SK-N-SH (cell line): ENCODE measurements at regions not wholly inside any gene's neighbourhood (a gene's known extent, or its start where the extent isn't known, plus 50 kb on each side); places are given as distances from the start of the nearest gene placed in this dataset.

Experiments used
- ELF1 ChIP-seq: IDR thresholded peaks from 2 replicates; pipeline ENCODE4 v1.4.0; 2012
- EP300 ChIP-seq, 2 experiments: IDR thresholded peaks; 2 replicates each; pipeline versions ENCODE4 v1.4.0 to v1.6.1; 2012; ENCODE audit warnings: borderline replicate concordance in 1 of 2, low read depth in 1 of 2, low read length in 1 of 2
- IRF3 ChIP-seq: fragments of 150-350 bp; IDR thresholded peaks from 2 replicates; pipeline ENCODE4 v1.6.1; 2016; ENCODE audit warnings: mild to moderate bottlenecking, low read depth, low read length
- JUND ChIP-seq: IDR thresholded peaks from 2 replicates; pipeline ENCODE4 v1.4.0; 2012
- MAX ChIP-seq: IDR thresholded peaks from 2 replicates; pipeline ENCODE4 v1.4.0; 2012; ENCODE audit warnings: low read depth
- MXI1 ChIP-seq: IDR thresholded peaks from 2 replicates; pipeline ENCODE4 v1.6.1; 2012; ENCODE audit warnings: mild to moderate bottlenecking, low read depth, low read length, improper control_type of control experiment
- POLR2AphosphoS5 ChIP-seq: IDR thresholded peaks from 2 replicates; pipeline ENCODE4 v1.6.1; 2012; ENCODE audit warnings: low read depth, low read length
- RCOR1 ChIP-seq: fragments of 150-350 bp; IDR thresholded peaks from 2 replicates; pipeline ENCODE4 v1.6.1; 2017; ENCODE audit warnings: antibody characterized with exemption, low read length
- RFX5 ChIP-seq: IDR thresholded peaks from 2 replicates; pipeline ENCODE4 v1.6.1; 2012; ENCODE audit warnings: mild to moderate bottlenecking, improper control_type of control experiment, low read length
- RXRA ChIP-seq: IDR thresholded peaks from 2 replicates; pipeline ENCODE4 v1.4.0; 2012; ENCODE audit warnings: low read depth, mild to moderate bottlenecking, borderline replicate concordance
- USF1 ChIP-seq: IDR thresholded peaks from 2 replicates; pipeline ENCODE4 v1.4.0; 2012; ENCODE audit warnings: low read depth, borderline replicate concordance
- TF ChIP-seq, protein P1 (sequence below): fragments of 200-600 bp; sonication (generic); IDR thresholded peaks from 2 replicates; pipeline ENCODE4 v1.6.1; 2017; ENCODE audit warnings: antibody characterized with exemption, mild to moderate bottlenecking, moderate library complexity

- TF ChIP-seq USF1: no peak
- TF ChIP-seq, protein P1, sequence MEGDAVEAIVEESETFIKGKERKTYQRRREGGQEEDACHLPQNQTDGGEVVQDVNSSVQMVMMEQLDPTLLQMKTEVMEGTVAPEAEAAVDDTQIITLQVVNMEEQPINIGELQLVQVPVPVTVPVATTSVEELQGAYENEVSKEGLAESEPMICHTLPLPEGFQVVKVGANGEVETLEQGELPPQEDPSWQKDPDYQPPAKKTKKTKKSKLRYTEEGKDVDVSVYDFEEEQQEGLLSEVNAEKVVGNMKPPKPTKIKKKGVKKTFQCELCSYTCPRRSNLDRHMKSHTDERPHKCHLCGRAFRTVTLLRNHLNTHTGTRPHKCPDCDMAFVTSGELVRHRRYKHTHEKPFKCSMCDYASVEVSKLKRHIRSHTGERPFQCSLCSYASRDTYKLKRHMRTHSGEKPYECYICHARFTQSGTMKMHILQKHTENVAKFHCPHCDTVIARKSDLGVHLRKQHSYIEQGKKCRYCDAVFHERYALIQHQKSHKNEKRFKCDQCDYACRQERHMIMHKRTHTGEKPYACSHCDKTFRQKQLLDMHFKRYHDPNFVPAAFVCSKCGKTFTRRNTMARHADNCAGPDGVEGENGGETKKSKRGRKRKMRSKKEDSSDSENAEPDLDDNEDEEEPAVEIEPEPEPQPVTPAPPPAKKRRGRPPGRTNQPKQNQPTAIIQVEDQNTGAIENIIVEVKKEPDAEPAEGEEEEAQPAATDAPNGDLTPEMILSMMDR: no peak
- no peak for TF ChIP-seq ELF1
- TF ChIP-seq RFX5: no peak
- no peak for TF ChIP-seq IRF3
- no peak for TF ChIP-seq JUND
- no peak for TF ChIP-seq RXRA
- no peak for TF ChIP-seq MAX
- no peak for TF ChIP-seq EP300 (IDR thresholded peaks at IDR 0.05; ENCODE audit: borderline replicate concordance in 1 of 2, low read depth in 1 of 2, low read length in 1 of 2)
- TF ChIP-seq MXI1: no peak
- no peak for TF ChIP-seq RCOR1
- no peak for TF ChIP-seq POLR2AphosphoS5
Observed at GRCh38 chr16:35398180-35398579, 1938.8 kb downstream of the TP53TG3F start.
